ENCODE measurements at regions not wholly inside any gene's neighbourhood (a gene's known extent, or its start where the extent isn't known, plus 50 kb on each side); places are given as distances from the start of the nearest gene placed in this dataset.

DNA sequence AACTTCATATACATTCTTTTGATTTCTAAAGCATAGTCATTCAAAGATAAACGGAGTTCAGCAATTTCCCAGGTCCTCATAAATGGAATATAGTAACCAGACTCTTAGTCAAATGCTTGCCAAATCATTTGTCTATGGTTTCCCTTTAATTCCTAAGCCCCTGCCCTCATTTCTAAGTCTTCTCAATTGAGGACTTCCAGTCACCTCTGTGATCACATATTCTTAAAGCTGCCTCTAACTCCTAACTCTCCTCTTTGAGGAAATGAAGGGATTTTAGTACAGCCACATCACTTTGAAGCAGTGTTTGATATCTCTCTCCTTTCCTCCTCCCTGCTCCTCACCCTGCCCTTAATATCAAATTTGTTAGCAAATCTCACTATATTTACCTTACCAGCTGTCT, 58.7 kb downstream of the PLEKHG1 start:
- Histone ChIP-seq H4K20me1 (ENCODE audit: insufficient read depth, low read length) (no peaks in the 10 kb centered on the region), H2AFZ (ENCODE audit: low read length) (no peak overlapping the region), H3K9me3 (ENCODE audit: low read depth, low read length) (no peaks in the 10 kb centered on the region), H3K4me3 (ENCODE audit: insufficient read depth, low read length) (no peak overlapping the region), H3K4me2 (ENCODE audit: insufficient read depth, low read length) (no peak overlapping the region), H3K4me1 (ENCODE audit: insufficient read depth, low read length) (no peaks in the 10 kb centered on the region), H3K27ac (ENCODE audit: low read depth, low read length) (no peak overlapping the region), H3K79me2 (ENCODE audit: insufficient read depth, low read length) (no peaks in the 10 kb centered on the region), H3K27me3 (ENCODE audit: insufficient read depth, low read length) (no peaks in the 10 kb centered on the region), H3K36me3 (ENCODE audit: insufficient read depth, low read length) (no peaks in the 10 kb centered on the region)
- TF ChIP-seq, protein P1, sequence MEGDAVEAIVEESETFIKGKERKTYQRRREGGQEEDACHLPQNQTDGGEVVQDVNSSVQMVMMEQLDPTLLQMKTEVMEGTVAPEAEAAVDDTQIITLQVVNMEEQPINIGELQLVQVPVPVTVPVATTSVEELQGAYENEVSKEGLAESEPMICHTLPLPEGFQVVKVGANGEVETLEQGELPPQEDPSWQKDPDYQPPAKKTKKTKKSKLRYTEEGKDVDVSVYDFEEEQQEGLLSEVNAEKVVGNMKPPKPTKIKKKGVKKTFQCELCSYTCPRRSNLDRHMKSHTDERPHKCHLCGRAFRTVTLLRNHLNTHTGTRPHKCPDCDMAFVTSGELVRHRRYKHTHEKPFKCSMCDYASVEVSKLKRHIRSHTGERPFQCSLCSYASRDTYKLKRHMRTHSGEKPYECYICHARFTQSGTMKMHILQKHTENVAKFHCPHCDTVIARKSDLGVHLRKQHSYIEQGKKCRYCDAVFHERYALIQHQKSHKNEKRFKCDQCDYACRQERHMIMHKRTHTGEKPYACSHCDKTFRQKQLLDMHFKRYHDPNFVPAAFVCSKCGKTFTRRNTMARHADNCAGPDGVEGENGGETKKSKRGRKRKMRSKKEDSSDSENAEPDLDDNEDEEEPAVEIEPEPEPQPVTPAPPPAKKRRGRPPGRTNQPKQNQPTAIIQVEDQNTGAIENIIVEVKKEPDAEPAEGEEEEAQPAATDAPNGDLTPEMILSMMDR (IDR thresholded peaks at IDR 0.05; ENCODE audit: extremely low read depth, low read depth, low read length) = no peak
- no peak for DNase-seq (ENCODE audit: insufficient read length, low spot score, missing footprints)

DNA sequence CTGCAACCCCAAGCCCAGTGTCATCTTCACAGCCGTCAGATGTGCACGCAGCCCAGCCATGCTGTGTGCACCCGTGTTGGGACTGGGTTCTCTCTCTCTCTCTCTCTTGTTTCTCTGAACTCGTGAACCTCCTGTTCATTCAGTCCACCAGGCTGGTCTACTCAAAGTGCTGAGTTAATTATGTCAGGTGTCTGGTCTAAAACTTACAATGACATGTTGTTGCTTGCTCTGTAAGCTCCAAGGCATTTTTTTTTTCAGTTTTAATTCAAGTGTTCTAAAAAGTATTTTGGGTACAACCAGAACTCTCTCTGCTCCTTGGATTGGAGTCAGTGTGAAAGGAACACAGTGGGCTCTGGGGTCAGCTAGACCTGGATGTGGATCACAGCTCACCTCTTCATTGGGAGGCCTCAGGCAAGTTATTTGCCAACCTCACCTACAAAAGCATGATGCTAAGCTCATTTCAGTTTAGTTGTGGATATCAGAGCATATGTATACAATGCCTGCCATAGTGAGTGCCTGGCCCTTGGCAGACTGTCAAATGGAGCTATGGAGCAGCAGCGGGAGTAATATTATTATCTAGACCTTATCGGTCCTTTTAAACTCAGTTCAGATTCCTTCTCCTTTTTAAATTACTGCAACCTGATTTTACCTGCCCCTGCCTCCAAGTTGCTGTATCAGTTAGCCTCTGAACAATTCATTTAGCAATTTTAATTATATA, 59.5 kb downstream of the PLEKHG1 start:
- H3K4me3 ChIP-seq (ENCODE audit: insufficient read depth, low read length) = no peak overlapping the region
- DNase-seq (ENCODE audit: insufficient read length, low spot score, missing footprints) = no peak
- no peaks in the 10 kb centered on the region for H3K9me3 ChIP-seq (ENCODE audit: low read depth, low read length)
- H3K79me2 ChIP-seq (ENCODE audit: insufficient read depth, low read length) = no peaks in the 10 kb centered on the region
- no peaks in the 10 kb centered on the region for H3K36me3 ChIP-seq (ENCODE audit: insufficient read depth, low read length)
- H3K4me2 ChIP-seq (ENCODE audit: insufficient read depth, low read length) = no peak overlapping the region
- H3K4me1 ChIP-seq (ENCODE audit: insufficient read depth, low read length) = no peaks in the 10 kb centered on the region
- TF ChIP-seq, protein P1 (IDR thresholded peaks at IDR 0.05; ENCODE audit: extremely low read depth, low read depth, low read length) = no peak
- peaks cover 2% of the 10 kb centered on the region for H3K27me3 ChIP-seq (ENCODE audit: insufficient read depth, low read length)
- H4K20me1 ChIP-seq (ENCODE audit: insufficient read depth, low read length) = no peaks in the 10 kb centered on the region
- no peak overlapping the region for H2AFZ ChIP-seq (ENCODE audit: low read length)
- H3K27ac ChIP-seq (ENCODE audit: low read depth, low read length) = no peak overlapping the region

- no peak for DNase-seq (ENCODE audit: insufficient read length, low spot score, missing footprints)
- Histone ChIP-seq H3K36me3 (ENCODE audit: insufficient read depth, low read length) (no peaks in the 10 kb centered on the region), H4K20me1 (ENCODE audit: insufficient read depth, low read length) (no peaks in the 10 kb centered on the region), H3K9me3 (ENCODE audit: low read depth, low read length) (no peaks in the 10 kb centered on the region), H2AFZ (ENCODE audit: low read length) (no peak overlapping the region), H3K4me2 (ENCODE audit: insufficient read depth, low read length) (no peak overlapping the region), H3K79me2 (ENCODE audit: insufficient read depth, low read length) (no peaks in the 10 kb centered on the region), H3K4me1 (ENCODE audit: insufficient read depth, low read length) (no peaks in the 10 kb centered on the region), H3K4me3 (ENCODE audit: insufficient read depth, low read length) (no peak overlapping the region), H3K27ac (ENCODE audit: low read depth, low read length) (no peak overlapping the region), H3K27me3 (ENCODE audit: insufficient read depth, low read length) (peaks cover 2% of the 10 kb centered on the region)
- TF ChIP-seq, protein P1 (IDR thresholded peaks at IDR 0.05; ENCODE audit: extremely low read depth, low read depth, low read length) = no peak
These were observed 61.7 kb downstream of the PLEKHG1 start for GRCh38 chr6:150661216-150662007.

DNA sequence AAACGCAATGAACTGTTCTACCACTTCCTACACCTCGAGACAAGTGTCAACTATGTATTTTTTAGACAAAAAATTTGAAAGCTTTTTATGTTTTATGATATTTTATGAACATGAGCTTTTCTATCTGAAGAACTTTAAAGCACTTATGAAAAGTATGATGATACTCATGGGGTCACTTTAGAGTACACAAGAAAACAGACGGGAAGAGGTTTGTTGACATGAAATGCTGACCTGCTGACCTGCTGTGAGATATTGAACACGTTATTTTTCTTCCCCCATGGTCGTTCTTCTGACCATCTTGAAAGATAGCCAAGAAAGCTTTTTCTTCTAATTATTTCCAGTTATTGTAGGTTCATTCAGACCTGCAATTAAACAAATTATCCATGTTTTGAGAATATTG, 63.1 kb downstream of the PLEKHG1 start:
- H2AFZ ChIP-seq (ENCODE audit: low read length) = no peak overlapping the region
- H3K79me2 ChIP-seq (ENCODE audit: insufficient read depth, low read length) = no peaks in the 10 kb centered on the region
- no peak for DNase-seq (ENCODE audit: insufficient read length, low spot score, missing footprints)
- H3K4me1 ChIP-seq (ENCODE audit: insufficient read depth, low read length) = no peaks in the 10 kb centered on the region
- TF ChIP-seq, protein P1 (IDR thresholded peaks at IDR 0.05; ENCODE audit: extremely low read depth, low read depth, low read length) = no peak
- H3K27ac ChIP-seq (ENCODE audit: low read depth, low read length) = no peak overlapping the region
- no peaks in the 10 kb centered on the region for H3K9me3 ChIP-seq (ENCODE audit: low read depth, low read length)
- no peak overlapping the region for H3K4me2 ChIP-seq (ENCODE audit: insufficient read depth, low read length)
- H3K27me3 ChIP-seq (ENCODE audit: insufficient read depth, low read length) = peaks cover 2% of the 10 kb centered on the region
- no peaks in the 10 kb centered on the region for H3K36me3 ChIP-seq (ENCODE audit: insufficient read depth, low read length)
- no peaks in the 10 kb centered on the region for H4K20me1 ChIP-seq (ENCODE audit: insufficient read depth, low read length)
- no peak overlapping the region for H3K4me3 ChIP-seq (ENCODE audit: insufficient read depth, low read length)

Measured in osteoblast (primary cell).